NCI-H1417 treated with DMSO at 0.1 percent for 48 hours (cell line): ENCODE measurements at regions not wholly inside any gene's neighbourhood (a gene's known extent, or its start where the extent isn't known, plus 50 kb on each side); places are given as distances from the start of the nearest gene placed in this dataset.

Source experiments
- DNase-seq: peaks from one replicate; lab custom pipeline; 2025; lab: John Stamatoyannopoulos, UW

GRCh38 chr11:109106151-109106906, 315.7 kb upstream of the C11orf87 start:
- DNase-seq: no peak

GRCh38 chr11:109109150-109109549, 312.8 kb upstream of the C11orf87 start:
- DNase-seq: no peak

- no peak for DNase-seq
Measured at GRCh38 chr11:109109571-109110315, 312.2 kb upstream of the C11orf87 start.

DNA sequence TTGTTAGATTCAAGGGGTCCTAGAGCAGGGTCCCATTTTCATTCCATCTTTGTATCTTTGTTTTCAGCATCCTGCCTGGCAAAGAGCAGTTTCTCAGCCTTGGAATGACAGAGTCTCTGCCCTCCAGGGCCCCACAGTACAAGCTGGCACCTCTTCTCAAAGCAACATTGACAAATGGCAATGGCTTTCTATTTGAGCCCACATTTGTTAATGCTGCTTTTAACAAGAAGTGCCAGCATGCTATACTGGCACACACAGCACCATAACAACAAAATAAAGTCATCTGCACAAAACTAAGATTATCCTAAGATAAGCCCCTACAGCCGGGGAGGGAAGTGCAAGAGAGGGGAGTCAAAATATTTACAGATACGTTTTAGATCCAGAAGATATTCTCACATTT, 309.7 kb upstream of the C11orf87 start:
- no peak for DNase-seq

DNA sequence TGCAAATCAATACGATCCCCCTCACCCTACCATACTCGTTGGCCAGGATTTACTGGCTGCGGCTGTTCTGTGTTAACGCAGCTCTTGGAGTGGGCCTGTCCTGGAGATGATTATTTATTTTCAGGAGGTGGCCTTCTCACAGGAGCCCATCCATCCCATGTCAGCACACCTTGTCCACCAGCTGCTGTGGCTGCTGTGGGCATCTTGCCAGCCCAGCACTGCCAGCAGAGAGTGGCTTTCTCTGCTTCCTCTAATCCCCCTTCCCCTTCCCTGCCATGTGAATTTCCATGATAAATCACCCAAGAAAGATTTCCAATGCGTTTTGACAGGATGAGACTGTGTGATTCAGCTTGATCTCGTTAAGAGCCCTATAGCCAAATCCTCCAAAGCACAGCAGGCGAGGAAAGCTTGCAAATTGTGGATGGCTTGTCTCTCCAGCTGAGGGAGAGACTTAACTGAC, 309.1 kb upstream of the C11orf87 start:
- peak; percentile 2 for DNase-seq

GRCh38 chr11:109120341-109120740, 301.6 kb upstream of the C11orf87 start:
- DNase-seq: no peak

DNA sequence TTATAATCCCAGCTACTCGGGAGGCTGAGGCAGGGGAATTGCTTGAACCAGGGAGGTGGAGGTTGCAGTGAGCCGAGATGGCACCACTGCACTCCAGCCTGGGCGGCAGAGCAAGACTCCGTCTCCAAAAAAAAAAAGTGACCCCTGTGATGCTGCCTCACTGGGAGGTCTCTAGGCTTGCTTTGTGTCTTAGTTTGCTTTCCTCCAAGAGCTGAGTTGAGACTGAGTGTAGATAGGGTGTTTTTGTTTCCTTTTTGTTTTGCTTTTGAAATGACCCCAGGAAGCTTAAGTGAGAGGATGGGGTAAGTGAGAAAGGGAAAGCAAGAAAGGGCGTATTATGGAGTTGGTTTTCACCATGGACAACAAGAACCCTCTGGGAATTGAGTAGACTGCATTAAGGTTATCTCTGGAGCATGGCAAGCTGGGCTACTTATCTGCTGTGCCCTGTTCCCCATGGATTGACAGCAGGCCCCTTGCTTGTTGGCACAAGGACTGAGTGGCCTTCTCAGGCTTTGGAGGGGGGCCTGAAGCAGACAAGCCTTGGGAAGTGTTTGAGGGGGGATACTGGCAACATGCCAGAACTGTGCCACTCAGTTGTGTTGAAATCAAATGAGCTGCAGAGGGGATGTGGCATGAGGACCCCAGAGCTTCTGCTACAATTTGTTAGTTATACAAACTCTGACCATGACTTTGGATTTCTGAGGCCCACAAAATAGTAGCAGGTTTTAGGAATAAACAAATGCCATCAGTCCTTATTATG, 300.6 kb upstream of the C11orf87 start:
- no peak for DNase-seq

DNA sequence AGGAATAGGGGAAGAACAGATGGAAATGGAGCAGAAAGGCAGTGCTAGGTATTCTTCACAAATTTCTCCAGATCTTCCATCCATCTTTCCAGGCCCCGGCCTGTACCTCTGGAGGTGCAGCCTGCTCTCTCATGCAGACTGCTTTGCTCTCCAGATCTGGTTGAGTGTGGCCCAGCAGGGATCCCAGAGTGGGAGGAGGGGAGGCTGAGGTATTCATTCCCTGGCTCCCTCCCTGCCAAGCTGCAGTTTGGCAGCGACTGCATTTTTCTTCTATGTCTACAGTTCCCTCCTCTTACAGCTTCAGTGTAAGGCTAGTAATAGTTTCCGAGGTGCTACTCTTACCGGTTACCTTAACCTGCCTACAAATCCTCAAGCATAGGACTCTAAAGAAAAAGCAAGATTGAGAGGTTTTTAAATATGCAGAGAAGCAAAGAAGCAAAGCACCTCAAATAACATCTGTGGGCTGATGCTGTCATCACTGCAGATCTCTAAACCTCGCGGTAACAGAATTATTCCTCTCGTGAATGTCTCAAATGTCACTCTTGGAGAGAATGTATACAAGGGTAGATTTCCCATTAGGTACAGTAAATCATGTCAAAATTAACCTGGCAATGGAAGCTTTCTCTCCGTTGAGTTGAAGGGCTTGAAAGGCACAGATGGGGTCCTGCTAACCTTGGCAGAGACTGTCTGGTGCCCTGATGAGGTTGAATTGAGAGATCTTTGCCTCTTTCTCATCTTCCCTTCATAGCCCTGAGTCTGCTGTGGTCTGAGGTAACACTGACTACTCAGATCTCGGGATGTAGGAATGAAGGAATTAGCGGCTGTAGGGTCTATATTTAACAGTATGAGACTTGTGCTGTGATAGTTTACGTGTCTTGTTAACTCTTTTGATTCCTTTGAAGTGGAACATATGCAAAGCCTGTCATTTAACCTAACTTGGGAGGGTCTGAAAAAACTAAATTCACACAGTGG, 297.9 kb upstream of the C11orf87 start:
- DNase-seq: no peak

DNA sequence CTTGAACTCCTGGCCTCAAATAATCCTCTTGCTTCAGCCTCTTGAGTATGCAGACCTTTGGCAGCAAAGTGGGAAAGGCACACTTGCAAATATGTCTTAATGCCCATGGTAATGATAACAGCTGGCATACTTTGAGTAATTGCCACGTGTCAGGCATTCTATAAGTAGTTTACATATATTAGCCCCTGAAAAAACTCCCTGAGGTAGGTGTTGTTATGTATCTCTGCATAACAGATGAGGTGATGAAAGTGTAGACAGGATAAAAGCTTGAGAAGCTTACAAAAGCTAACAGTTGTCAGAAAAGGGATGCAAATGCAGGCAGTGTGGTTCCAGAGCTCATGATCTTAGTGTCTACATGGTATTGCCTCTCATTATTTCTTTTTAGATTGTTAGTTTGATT, 291.1 kb upstream of the C11orf87 start:
- no peak for DNase-seq

- no peak for DNase-seq
Measured at GRCh38 chr11:109132539-109132938, 289.5 kb upstream of the C11orf87 start.

DNA sequence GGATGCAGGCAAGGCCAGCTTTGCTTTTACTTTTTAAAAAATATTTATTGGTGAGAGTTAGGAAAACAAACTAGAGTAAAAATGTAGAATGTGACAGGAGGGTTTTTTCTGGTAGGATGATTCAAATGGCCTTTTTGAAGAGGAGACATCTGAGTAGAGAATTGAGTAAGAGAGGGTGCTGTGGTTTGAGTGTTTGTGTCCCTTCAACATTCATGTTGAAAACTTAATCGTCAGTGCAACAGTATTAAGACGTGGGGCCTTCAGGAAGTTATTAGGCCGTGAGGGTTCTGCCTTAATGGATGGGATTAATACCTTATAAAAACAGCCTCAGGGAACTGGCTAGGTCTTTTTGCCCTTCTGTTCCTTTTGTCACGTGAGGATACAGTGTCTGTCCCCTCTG, 288.8 kb upstream of the C11orf87 start:
- DNase-seq: no peak

- no peak for DNase-seq
Measured at GRCh38 chr11:109135627-109136026, 286.4 kb upstream of the C11orf87 start.

DNA sequence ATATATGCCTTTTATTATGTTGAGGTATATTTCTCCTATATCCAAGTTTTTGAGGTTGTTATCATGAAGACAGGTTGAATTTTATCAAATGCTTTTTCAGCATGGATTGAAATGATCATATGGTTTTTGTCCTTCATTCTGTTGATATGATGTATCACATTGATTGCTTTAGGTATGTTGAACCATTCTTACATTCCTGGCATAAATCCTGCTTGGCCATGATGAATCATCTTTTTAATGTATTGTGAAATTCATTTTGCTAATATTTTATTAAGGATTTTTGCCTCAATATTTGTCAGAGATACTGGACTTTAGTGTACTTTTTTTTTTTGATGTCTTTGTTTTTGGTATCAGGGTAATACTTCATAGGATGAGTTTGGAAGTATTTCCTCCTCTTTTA, 283.8 kb upstream of the C11orf87 start:
- no peak for DNase-seq

DNA sequence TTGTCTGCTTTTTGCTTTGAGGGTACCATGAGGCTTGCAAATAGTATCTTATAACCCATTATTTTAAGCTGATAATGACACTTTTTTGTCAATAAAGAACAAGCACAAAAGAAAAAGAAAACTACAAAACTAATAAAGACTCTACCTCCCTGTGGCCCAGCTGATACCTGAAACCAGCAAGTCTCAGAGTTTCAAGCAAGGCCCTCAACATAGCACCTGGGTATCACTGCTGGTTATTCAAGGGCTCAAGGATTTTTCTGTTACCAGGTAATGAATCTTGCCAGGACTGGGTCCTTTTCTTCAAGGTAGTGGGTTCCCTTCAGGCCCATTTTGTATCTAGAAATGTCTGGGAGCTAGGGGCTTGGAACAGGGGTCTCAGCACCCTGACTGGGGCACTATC, 281.6 kb upstream of the C11orf87 start:
- no peak for DNase-seq

- DNase-seq: no peak
Measured at GRCh38 chr11:109140857-109141515, 281.0 kb upstream of the C11orf87 start.

DNA sequence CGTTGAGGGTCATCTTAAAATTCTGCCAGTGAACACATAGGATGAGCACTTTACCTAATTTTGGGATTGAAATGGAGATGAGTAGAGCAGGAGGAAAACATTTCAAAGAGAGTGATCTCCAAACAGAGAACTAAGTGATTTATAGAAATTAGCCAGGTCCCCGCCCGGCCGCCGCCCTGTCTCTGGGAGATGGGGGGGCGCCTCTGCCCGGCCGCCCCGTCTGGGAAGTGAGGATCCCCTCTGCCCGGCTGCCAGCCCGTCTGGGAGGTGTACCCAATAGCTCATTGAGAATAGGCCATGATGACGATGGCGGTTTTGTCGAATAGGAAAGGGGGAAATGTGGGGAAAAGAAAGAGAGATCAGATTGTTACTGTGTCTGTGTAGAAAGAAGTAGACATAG, 276.7 kb upstream of the C11orf87 start:
- DNase-seq: no peak

DNA sequence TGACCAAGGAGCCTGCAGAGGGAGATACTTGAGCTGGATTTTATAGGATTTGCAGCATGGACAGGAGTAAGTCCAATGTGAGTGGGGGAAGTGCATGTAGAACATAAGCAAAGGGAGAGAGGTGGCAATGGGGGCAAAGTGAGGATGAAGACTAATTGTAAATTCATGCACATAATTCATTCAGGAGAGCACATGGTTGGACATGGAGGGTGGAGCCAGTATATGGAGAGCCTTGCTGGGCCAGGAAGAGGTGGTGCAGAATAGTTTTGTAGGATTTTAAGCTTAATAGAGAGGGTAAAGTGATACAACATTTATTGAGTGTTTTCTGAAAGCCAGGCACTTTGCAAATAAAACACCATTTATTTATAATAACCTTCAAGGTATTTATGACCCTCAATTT, 274.3 kb upstream of the C11orf87 start:
- DNase-seq: no peak

GRCh38 chr11:109148669-109149068, 273.3 kb upstream of the C11orf87 start:
- DNase-seq: no peak

GRCh38 chr11:109150581-109150980, 271.4 kb upstream of the C11orf87 start:
- no peak for DNase-seq

DNA sequence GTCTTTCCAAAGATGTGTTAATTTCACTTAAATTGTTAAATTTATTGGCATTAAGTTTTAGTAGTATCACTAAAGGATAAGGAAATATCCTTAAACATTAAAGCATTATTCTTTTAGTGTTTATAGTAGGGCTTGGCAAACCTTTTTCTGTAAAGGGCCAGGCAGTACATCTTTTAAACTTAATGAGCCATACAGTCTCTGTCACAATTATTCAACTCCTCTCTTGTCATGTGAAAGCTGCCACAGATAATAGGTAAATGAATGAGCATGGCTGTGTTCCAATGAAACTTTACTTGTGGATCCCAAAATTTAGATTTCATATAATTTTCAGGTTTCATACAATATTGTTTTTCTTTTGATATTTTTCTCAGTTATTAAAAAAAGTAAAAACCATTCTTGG, 268.2 kb upstream of the C11orf87 start:
- no peak for DNase-seq

- DNase-seq: no peak
Measured at GRCh38 chr11:109155291-109155690, 266.7 kb upstream of the C11orf87 start.
